OCI-LY7 (cell line): ENCODE measurements at regions not wholly inside any gene's neighbourhood (a gene's known extent, or its start where the extent isn't known, plus 50 kb on each side); places are given as distances from the start of the nearest gene placed in this dataset.

Experiments
- BruUV-seq: library from RNA; stranded (reverse); fragments of 400-500 nt; replicated peaks from 2 replicates; lab custom pipeline; 2021; lab: Mats Ljungman, UMichigan
- CTCF ChIA-PET: fragments of 300-600 bp; sonication (Branson Sonifier 250); formaldehyde crosslinking; loops from one replicate; lab custom pipeline; 2022; ENCODE audit warnings: antibody characterized with exemption; ENCODE audit not compliant: unreplicated experiment; lab: Charles Lee
- POLR2A ChIA-PET: fragments of 300-600 bp; sonication (Branson Sonifier 250); formaldehyde crosslinking; loops from one replicate; lab custom pipeline; 2022; ENCODE audit warnings: antibody characterized with exemption; lab: Charles Lee
- DNase-seq: peaks from one replicate; pipeline ENCODE4 v3.0.0-alpha.2; 2015; ENCODE audit warnings: low spot score
- H2AFZ ChIP-seq: fragments of 200-600 bp; sonication (generic), shearing (Covaris generic); 2 replicates; pipeline ENCODE4 v1.6.1; 2014; ENCODE audit warnings: mild to moderate bottlenecking, antibody characterized with exemption, low read length, moderate library complexity
- H3K27ac ChIP-seq: fragments of 200-600 bp; sonication (generic); 2 replicates; pipeline ENCODE4 v1.5.1; 2014; ENCODE audit warnings: mixed run types, low read depth, mild to moderate bottlenecking, moderate library complexity, low read length, inconsistent platforms; ENCODE audit not compliant: poor library complexity, severe bottlenecking
- H3K36me3 ChIP-seq: fragments of 200-600 bp; sonication (generic); 2 replicates; pipeline ENCODE4 v1.6.1; 2014; ENCODE audit warnings: mild to moderate bottlenecking, antibody characterized with exemption, low read length, moderate library complexity, mixed read lengths; ENCODE audit not compliant: insufficient read depth
- H3K4me1 ChIP-seq: fragments of 200-600 bp; sonication (generic); 2 replicates; pipeline ENCODE4 v1.5.1; 2014; ENCODE audit warnings: mild to moderate bottlenecking, low read length; ENCODE audit not compliant: insufficient read depth, poor library complexity, severe bottlenecking
- H3K4me2 ChIP-seq: fragments of 200-600 bp; sonication (generic); 2 replicates; pipeline ENCODE4 v1.6.1; 2014; ENCODE audit warnings: mild to moderate bottlenecking, low read length
- H3K4me3 ChIP-seq: fragments of 200-600 bp; sonication (generic); 2 replicates; pipeline ENCODE4 v1.5.1; 2014; ENCODE audit warnings: mild to moderate bottlenecking, low read depth, low read length; ENCODE audit not compliant: poor library complexity, severe bottlenecking
- H3K79me2 ChIP-seq: fragments of 200-600 bp; sonication (generic); 2 replicates; pipeline ENCODE4 v1.6.1; 2016; ENCODE audit warnings: low read depth, mild to moderate bottlenecking, low read length, moderate library complexity, mixed read lengths; ENCODE audit not compliant: insufficient read depth
- H3K9me2 ChIP-seq: fragments of 200-600 bp; sonication (generic); 2 replicates; pipeline ENCODE4 v1.6.1; 2016; ENCODE audit warnings: mild to moderate bottlenecking, low read length, mixed read lengths; ENCODE audit not compliant: insufficient read depth
- H3K9me3 ChIP-seq: fragments of 200-600 bp; sonication (generic); 2 replicates; pipeline ENCODE4 v1.6.1; 2014; ENCODE audit warnings: mild to moderate bottlenecking, mixed run types, low read length, mixed read lengths
- H4K20me1 ChIP-seq: fragments of 200-600 bp; sonication (generic); 2 replicates; pipeline ENCODE4 v1.6.1; 2014; ENCODE audit warnings: mild to moderate bottlenecking, antibody characterized with exemption, low read length, moderate library complexity, mixed read lengths; ENCODE audit not compliant: insufficient read depth
- EZH2phosphoT487 ChIP-seq: fragments of 200-600 bp; sonication (generic); IDR thresholded peaks from 2 replicates; pipeline ENCODE4 v1.6.1; 2018; ENCODE audit warnings: low read depth, borderline replicate concordance, mild to moderate bottlenecking, mixed run types, antibody characterized with exemption, low read length, moderate library complexity, mixed read lengths
- intact Hi-C: fragments of 100-400 bp; cut with micrococcal nuclease; formaldehyde crosslinking; loops from one replicate; pipeline ENCODE4 v1.10.0; 2022; ENCODE audit not compliant: unreplicated experiment
- TF ChIP-seq, protein P1 (sequence below): fragments of 200-600 bp; sonication (generic); conservative IDR thresholded peaks from 2 replicates; pipeline ENCODE4 v1.5.1; 2014; ENCODE audit warnings: mild to moderate bottlenecking, antibody characterized with exemption, low read length, moderate library complexity, mixed read lengths

GRCh38 chr2:122150524-122151280, 395.3 kb downstream of the TSN start:
- Histone ChIP-seq H3K4me3 (no peak overlapping the region), H3K9me2 (no peaks in the 10 kb centered on the region), H4K20me1 (no peaks in the 10 kb centered on the region), H3K9me3 (no peaks in the 10 kb centered on the region), H3K36me3 (no peaks in the 10 kb centered on the region), H2AFZ (no peak overlapping the region), H3K79me2 (no peaks in the 10 kb centered on the region), H3K4me1 (no peaks in the 10 kb centered on the region), H3K4me2 (no peak overlapping the region), H3K27ac (no peak overlapping the region)
- CTCF ChIA-PET: no interaction called here
- TF ChIP-seq EZH2phosphoT487: no peak
- TF ChIP-seq, protein P1, sequence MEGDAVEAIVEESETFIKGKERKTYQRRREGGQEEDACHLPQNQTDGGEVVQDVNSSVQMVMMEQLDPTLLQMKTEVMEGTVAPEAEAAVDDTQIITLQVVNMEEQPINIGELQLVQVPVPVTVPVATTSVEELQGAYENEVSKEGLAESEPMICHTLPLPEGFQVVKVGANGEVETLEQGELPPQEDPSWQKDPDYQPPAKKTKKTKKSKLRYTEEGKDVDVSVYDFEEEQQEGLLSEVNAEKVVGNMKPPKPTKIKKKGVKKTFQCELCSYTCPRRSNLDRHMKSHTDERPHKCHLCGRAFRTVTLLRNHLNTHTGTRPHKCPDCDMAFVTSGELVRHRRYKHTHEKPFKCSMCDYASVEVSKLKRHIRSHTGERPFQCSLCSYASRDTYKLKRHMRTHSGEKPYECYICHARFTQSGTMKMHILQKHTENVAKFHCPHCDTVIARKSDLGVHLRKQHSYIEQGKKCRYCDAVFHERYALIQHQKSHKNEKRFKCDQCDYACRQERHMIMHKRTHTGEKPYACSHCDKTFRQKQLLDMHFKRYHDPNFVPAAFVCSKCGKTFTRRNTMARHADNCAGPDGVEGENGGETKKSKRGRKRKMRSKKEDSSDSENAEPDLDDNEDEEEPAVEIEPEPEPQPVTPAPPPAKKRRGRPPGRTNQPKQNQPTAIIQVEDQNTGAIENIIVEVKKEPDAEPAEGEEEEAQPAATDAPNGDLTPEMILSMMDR: no peak
- BruUV-seq: no TSS peak
- intact Hi-C loops: no loop called here
- POLR2A ChIA-PET: no interaction called here
- DNase-seq: no peak

DNA sequence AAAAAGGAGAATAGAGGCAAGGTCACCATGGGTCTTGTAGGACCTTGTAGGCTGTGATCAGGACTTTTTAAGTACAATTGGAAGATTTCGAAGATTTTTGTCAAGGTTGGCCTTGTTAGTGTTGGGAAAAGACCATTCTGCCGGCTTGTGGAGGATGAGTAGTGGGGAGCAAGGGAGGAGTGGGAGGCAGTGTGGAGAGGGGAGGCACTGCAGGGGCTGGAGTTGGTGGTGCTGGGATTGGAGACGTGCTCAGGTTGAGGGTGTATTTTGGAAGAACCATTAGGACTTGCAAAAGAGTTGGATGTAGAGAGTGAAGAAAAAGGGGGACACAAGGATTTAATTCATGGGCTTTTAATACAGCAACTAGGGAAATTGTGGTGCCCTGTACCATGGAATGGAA, 397.1 kb downstream of the TSN start:
- intact Hi-C loops: no loop called here
- CTCF ChIA-PET: no interaction called here
- no peaks in the 10 kb centered on the region for H3K4me1 ChIP-seq
- H3K9me3 ChIP-seq: no peaks in the 10 kb centered on the region
- BruUV-seq: no TSS peak
- H2AFZ ChIP-seq: no peak overlapping the region
- no peaks in the 10 kb centered on the region for H4K20me1 ChIP-seq
- H3K36me3 ChIP-seq: no peaks in the 10 kb centered on the region
- no peak overlapping the region for H3K27ac ChIP-seq
- no peaks in the 10 kb centered on the region for H3K9me2 ChIP-seq
- TF ChIP-seq EZH2phosphoT487: no peak
- TF ChIP-seq, protein P1: no peak
- H3K4me2 ChIP-seq: no peak overlapping the region
- H3K4me3 ChIP-seq: no peak overlapping the region
- no peaks in the 10 kb centered on the region for H3K79me2 ChIP-seq
- POLR2A ChIA-PET: no interaction called here
- no peak for DNase-seq

- TF ChIP-seq, protein P1: no peak
- TF ChIP-seq EZH2phosphoT487: no peak
- Histone ChIP-seq H3K27ac (no peak overlapping the region), H3K4me3 (no peak overlapping the region), H3K9me3 (no peaks in the 10 kb centered on the region), H3K4me2 (no peak overlapping the region), H2AFZ (no peak overlapping the region), H3K9me2 (no peaks in the 10 kb centered on the region), H4K20me1 (no peaks in the 10 kb centered on the region), H3K79me2 (no peaks in the 10 kb centered on the region), H3K36me3 (no peaks in the 10 kb centered on the region), H3K4me1 (no peaks in the 10 kb centered on the region)
- intact Hi-C loops: no loop called here
- DNase-seq: no peak
- POLR2A ChIA-PET: no interaction called here
- CTCF ChIA-PET: no interaction called here
- BruUV-seq: no TSS peak
Measured at GRCh38 chr2:122156176-122156890, 400.9 kb downstream of the TSN start.
